ENCODE measurements at regions not wholly inside any gene's neighbourhood (a gene's known extent, or its start where the extent isn't known, plus 50 kb on each side); places are given as distances from the start of the nearest gene placed in this dataset.
"Not testable (repeated sequence)": the region's sequence is repeated elsewhere in the genome, so short reads cannot be mapped to it uniquely, and the experiment has no call there.

DNA sequence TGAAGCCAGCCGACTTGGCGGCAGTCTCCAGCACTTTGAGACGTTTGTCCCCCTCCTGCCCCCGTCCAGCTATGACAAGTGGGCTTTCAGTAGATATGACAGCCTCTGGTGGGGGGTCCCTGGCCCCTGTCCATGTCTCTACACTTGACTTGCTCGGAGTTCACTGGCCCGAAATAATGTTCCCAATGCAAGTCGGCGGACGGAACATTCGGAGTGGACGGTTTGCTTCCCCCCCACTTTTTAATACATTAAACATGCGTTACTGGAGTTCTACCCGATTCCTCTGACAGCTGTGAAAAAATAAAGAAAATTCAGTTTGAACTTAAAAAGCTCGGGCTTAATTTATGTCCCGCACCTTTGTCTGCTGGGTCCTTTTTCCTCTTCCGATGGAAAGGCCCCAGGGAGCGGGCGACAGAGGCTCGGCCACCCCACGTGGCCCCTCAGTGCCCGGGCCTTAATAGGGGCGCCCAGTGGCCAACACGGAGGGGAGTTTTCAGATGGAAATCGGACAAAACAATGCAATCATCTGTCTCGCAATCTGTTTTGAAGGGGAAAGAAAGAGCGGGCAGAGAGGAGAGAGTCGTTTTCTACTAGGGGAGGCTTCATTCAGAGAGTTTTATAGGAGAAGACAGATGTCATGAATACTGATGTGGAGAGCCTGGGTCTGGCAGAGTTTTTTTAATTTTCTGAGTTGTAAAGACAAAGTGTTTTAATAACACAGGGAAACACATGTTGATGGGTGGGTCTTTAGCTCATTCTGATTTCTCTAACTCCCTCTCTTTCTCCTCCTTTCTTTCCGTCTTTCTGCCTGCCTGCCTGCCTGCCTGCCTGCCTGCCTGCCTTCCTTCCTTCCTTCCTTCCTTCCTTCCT lies 50.2 kb downstream of the SMIM38 start:
- DNase-seq = peak; percentile 12

DNA sequence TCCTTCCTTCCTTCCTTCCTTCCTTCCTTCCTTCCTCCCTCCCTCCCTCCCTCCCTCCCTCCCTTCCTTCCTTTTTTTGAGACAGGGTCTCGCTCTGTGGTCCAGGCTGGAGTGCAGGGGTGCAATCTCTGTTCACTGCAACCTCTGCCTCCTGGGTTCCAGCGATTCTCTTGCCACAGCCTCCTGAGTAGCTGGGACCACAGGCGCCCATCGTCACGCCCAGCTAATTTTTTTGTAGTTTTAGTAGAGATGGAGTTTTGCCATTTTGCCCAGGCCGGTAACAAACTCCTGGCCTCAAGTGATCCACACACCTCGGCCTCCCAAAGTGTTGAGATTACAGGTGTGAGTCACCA lies 50.9 kb downstream of the SMIM38 start:
- DNase-seq = not testable (repeated sequence)

- DNase-seq = peak; percentile 12
These were observed 51.6 kb downstream of the SMIM38 start for GRCh38 chr11:69207165-69207889.

GRCh38 chr11:69208190-69209037 lies 52.7 kb downstream of the SMIM38 start:
- peak; percentile 9 for DNase-seq

GRCh38 chr11:69209038-69209350 lies 53.3 kb downstream of the SMIM38 start:
- DNase-seq = peak; percentile 2

DNA sequence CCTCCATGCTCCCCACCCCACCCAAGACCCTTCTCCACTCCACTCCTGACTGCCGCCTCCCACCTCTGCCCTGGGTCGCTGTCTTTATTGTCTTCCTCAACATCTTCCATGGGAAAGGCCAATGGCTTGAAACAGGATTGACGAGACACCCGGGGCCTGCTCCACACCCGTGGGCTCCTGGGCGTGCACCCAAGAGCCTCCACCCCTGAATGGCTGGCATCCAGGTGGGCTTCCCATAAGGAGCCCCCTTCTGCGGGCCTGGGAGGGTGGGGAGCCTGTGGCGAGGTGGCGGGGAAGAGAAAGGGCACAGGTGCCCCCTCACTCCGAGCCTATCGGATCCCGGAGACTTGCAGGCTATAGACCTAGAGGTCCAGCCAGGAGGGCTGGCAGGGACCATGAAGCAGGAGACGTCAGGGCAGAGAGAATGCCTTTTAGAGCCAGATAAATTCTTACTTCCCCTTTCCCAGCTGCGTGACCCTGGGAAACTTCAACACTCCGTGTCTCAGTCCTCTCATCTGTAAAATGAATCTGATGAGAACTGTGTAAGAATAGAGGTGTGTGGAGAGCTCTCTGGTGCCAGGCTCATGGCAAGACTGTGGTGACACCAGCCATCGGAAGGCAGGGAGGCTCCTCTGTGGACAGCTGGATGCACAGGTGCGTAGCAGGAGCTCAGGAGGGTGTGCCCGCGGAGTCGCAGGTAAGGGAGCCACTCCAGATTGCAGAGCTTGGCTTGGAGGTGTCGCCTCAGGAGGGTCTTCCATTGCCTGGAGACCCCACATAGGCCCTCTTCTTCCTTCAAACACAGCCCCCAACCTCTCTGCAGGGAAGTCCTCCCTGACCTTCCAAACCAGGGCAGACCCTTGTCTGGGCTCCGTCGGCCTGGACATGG lies 53.9 kb downstream of the SMIM38 start:
- DNase-seq = peak; percentile 7

DNA sequence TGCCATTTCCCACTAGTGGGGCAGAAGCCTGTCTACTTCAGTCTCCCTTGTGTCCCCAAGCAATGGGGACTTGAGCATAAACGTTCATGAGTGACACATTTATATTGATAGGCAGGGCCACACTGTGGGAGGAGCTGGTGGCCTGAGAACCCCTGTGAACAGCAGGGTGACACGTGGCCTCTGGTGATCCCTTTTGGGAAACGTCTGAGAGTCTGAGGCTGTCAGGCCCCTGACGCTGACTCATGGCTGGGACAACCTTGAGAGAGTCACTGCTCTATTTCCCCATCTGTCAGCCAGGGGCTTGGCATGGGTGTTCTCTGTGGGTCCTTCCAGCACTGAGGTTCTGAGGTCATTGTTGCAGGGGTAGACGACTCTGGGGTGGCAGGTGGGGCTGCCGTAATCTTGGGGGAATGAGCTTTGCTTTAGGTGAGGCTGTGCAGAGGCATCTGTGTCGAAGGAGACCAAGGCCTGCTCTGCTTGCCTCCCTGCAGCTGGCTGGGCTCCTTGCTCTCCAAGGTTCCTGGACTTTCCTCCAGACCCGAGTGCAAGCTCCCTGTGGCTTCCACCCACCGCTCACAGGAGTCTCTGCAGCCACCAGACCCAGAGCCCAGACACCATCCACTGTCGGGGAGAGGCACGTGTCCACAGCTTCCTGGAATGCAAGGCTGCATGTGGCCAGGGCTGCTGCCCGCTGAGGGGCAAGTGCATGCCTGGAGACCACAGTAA lies 54.7 kb downstream of the SMIM38 start:
- peak; percentile 13 for DNase-seq

DNA sequence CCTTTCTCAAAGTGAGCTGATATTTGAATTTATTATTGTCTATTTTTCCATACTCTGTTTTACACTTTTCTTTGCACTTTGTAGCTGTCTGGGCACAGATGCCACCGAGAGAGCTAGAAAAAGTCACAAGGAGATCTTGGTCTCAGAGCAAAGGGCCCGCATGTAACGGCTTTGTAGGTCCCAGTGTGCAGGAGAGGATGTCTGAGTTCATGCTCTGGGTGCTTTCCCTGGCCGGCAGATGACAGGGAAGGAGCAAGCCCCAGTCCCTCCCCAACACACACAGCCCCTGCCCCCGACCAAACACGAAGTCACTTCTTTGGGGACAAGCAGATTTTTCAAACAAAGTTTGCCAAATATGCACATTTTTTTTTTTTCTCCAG lies 55.8 kb downstream of the SMIM38 start:
- peak; percentile 3 for DNase-seq

DNA sequence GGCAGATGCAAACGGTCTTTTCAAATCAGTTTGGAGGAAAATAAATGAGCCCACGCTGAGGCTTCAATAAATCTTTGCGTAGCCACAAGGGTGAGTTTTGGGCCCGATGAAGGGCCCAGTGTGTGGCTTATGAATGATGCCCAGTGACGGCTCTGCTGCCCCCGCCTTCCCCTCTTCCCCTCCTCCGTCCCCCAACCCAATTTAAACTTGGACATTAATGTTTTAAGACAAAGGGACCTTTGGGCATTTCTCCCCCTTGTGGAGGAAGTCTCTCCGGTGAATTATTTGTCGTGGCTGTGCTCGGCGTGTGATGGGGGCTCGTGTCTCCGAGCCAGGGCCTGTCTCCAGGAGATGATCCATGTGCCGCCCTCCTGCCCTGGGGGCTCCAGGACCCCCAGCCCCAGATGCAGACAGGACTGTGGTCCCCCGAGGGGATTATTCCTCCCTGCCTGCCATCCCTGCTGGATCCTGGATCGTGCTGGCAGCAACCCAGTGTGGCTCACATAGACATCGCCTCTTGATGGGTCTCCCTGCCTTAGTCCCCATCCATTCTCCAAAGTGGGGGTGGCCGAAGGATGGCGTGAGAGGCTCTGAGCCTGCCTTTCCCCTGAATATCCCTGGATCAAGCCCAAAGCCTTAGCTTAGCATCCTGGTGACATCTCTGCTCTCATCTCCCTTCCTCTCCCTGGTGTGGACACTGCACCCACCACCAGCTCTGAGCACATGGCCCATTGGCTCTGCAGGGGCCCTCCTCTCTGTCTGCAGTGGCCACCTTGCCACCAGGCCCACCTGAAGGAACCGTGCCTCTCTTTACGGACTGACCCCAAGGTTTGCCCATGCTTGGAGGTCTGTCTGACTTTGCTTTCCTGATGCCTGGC lies 56.4 kb downstream of the SMIM38 start:
- DNase-seq = peak; percentile 18

GRCh38 chr11:69212798-69213110 lies 57.0 kb downstream of the SMIM38 start:
- peak; percentile 2 for DNase-seq

DNA sequence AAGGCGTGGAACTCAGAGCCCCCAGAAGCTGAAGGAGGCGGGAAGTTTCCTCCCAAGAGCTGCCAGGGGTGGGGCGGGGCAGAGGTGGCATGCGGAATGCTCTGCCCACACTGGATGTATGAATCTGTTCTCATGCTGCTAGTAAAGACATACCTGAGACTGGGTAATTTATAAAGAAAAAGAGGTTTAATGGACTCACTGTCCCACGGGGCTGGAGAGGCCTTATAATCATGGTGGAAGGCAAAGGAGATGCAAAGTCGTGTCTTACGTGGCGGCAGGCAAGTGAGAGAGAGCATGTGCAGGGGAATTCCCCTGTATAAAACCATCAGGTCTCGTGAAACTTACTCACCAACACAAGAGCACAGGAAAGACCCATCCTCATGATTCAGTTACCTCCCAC lies 57.6 kb downstream of the SMIM38 start:
- DNase-seq = peak; percentile 4

DNA sequence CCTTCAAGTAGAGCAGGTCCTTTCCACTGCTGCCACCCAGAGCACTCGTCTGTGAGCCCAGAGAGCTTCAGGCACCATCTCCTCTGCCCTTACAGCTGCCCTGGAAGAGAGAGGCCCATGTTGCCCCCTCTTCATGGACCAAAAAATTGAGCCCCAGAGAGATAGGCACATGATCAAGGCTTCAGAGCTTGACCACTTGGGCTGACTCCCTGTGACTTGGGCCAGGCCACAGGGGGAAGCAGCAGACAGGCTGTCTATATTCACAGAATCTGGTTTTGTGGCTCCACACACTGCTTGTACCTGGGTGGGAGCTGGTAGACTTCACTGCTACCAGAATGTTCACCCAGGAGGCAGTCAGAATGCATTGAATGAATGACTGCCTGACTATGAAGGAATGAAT lies 58.2 kb downstream of the SMIM38 start:
- no peak for DNase-seq

DNA sequence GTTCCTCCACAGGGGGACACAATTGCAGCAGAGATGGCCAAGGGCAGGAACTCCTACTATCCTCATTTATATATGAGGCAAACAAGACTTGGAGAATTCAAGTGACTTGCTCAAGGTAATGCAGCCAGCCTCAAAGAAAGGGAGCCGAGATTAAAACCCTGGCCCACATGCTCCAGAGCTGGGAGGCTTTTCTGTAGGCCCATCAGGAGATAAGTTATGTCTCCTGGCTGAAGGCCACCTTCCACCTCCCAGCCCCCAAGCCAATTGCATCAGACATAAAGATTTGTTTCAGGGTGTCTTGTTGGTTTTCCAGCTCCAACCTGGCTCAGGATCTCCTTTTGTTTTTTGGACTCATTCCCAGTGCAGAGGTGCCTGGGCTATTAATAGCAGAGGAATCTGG lies 59.5 kb downstream of the SMIM38 start:
- DNase-seq = peak; percentile 6

DNA sequence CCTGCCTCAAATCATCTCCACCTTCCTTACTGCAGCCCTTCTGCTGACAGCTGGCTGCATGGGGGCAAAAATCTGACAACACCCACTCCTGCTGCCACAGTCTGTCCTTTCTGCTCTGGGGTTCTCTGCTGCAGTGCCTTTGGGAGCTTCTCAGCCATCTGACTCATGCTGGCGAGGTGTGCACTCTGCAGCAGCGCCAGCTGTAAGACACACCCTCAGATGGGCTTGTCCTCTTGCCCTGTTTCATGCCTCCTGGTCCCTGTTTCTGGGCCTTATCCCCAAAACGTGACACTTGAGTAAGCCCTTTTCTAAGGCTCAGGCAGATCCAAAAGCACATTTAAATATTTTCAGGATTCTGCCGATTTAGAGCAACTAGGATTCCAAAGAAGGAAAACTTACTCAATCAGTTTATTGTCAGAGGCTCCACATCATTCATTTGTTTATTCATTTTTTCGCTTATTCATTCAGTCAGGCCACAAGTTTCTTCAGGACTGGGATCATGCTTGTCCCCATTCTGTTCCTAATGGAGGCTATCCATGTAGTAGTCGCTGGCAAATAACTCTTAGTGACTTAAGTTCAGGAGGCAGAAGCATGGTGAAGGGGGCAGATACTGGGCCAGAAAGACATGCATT lies 60.2 kb downstream of the SMIM38 start:
- peak; percentile 11 for DNase-seq

DNA sequence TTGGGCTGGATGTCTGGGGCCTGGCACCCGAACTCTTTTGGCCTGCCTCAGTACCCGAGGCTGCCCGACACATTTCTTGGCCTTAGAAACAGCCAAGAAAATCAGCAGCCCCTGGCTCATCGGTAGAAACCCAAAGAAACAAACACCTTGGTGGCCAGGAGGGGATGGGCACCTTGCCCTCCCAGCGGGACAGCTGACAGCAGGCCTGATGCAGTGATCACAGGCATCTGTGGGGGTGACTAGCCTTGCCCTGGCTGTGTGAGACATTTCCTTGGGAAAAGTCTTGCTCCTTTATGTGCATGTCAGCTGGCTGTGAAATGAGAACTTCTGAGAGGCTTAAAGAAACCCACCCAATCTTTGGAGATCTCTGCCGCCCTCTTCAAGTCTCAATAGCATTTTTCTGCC lies 60.9 kb downstream of the SMIM38 start:
- DNase-seq = peak; percentile 13

DNA sequence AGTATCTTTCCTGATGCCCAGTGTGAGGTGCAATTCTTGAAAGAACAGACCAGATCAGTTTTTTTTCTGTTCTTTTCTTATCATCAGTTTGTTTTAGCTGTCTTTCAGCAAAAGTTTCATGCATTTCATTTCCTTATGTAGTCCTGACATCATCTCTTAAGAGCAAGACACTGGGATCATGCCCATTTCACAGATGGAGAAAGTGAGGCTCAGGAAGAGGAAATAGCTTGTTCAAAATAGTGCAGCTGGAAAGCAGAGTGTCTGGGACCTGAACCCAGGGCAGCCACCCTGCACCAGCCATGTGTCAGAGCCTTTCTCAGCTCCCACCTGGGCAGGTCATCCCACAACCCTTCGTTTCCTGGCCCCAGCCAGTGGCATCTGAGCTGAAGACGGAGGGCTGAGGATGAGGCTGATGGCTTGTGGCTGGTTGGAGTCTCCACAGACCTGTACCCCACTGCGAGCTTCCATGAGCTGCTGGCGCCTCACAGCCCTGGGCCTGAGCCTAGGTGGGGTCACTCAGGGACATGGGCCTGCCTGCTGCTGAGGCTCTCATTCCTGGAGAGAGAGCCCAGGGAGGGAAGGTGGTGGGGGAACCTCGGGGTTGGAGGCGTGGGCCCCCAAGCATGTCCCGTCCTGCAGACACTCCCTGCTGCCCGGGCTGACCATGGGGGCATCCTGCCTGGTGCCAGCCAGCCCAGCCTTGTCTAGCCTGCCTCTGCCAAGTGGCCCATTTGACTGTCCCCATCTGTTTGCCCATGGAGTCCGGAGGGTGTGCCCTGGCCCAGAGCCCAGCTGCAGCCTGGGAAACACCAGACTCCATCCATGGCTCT lies 61.8 kb downstream of the SMIM38 start:
- DNase-seq = peak; percentile 30

DNA sequence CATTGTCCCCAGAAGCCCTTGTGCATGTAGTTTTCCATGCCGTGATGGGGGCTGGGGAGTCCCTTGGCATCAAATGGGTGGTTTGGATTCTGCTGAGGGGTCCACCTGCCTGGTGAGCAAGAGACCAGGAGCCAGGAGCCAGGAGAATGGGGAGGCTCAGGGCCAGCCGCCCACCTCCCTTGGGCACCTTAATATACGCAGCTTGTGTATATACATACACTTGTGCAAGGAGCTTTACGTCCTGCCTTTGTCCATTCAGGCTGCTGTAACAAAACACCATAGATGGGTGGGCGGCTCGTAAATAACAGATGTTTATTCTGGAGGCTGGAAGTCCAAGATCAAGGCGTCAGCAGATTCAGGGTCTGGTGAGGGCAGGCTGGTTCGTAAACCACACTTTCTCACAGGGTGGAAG lies 62.5 kb downstream of the SMIM38 start:
- DNase-seq = no peak

- peak; percentile 9 for DNase-seq
These were observed 63.4 kb downstream of the SMIM38 start for GRCh38 chr11:69218946-69219720.

DNA sequence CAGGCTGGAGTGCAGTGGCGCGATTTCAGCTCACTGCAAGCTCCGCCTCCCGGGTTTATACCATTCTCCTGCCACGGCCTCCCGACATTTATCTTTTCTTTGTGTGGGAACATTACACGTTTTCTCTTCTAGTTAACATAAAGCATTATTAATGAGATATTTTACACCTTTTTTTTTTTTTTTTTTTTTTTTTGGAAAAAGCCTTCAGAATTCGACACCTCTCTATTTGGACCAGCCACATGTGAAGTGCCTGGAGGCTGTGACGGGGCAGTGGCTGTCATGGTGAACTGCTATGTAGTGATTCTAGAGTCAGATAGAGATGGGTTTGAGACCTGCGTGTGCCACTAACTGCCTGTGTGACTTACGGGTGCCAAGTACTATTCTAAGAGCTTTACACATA lies 64.3 kb downstream of the SMIM38 start:
- peak; percentile 3 for DNase-seq

Measured in right hindlimb (tissue), 1 donor.